HEK293T (cell line): ENCODE measurements at regions not wholly inside any gene's neighbourhood (a gene's known extent, or its start where the extent isn't known, plus 50 kb on each side); places are given as distances from the start of the nearest gene placed in this dataset.

Experiments used
- ARNT ChIP-seq: fragments of 450-650 bp; IDR thresholded peaks from 2 replicates; pipeline ENCODE4 v1.6.1; 2017; ENCODE audit warnings: mild to moderate bottlenecking
- ELF4 ChIP-seq: fragments of 450-650 bp; IDR thresholded peaks from 2 replicates; pipeline ENCODE4 v1.6.1; 2017; ENCODE audit warnings: antibody characterized with exemption
- FOXK2 ChIP-seq: fragments of 450-650 bp; IDR thresholded peaks from 2 replicates; pipeline ENCODE4 v1.6.1; 2016; ENCODE audit warnings: mild to moderate bottlenecking
- SP1 ChIP-seq: fragments of 450-650 bp; IDR thresholded peaks from 2 replicates; pipeline ENCODE4 v1.6.1; 2017

- TF ChIP-seq FOXK2 (no peak), ARNT (no peak), SP1 (no peak), ELF4 (no peak)
These were observed 113.0 kb upstream of the PFN2 start for GRCh38 chr3:150083655-150084042.
